ENCODE measurements at regions not wholly inside any gene's neighbourhood (a gene's known extent, or its start where the extent isn't known, plus 50 kb on each side); places are given as distances from the start of the nearest gene placed in this dataset.

DNA sequence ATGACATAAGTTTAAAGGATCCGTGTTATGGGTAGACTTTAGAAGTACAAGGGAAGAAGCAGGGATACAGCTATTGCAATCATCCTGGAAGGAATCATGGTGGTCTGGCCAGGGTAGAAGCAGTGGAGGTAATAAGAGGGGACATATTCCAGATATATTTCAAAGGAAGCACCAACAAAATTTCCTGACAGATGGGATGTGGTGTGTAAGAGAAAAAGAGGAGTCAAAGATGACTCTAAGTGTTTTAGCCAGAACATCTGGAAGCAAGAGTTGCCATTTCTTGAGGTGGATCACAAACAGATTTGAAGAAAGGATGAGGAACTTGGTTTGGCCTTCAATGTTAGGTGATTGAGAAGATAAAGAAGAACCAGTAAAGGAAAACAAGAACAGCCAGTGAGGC is 133.1 kb upstream of the CTAGE1 start:
- H3K27ac ChIP-seq: no peak overlapping the region; a peak in 1 of 6 replicates
- H3K4me2 ChIP-seq: no peak overlapping the region
- POLR2A ChIA-PET: no interaction called here
- H3K9me3 ChIP-seq: no peaks in the 10 kb centered on the region
- H3K4me1 ChIP-seq: peaks cover 9% of the 10 kb centered on the region; the same call in 2 of the 3 replicates
- CTCF ChIA-PET: no interaction called here
- DNase-seq (ENCODE audit: low read depth in 1 of 2, low spot score in 1 of 2): no peak
- no peak for ATAC-seq
- TF ChIP-seq HOXB13 (CRISPR knock-in tag; IDR thresholded peaks at IDR 0.05; ENCODE audit: low read depth): no peak
- no peak for TF ChIP-seq BHLHE40 (IDR thresholded peaks at IDR 0.05; ENCODE audit: low read depth, low read length)
- no peak for TF ChIP-seq CBX2 (IDR thresholded peaks at IDR 0.05; ENCODE audit: borderline replicate concordance, low read depth)
- TF ChIP-seq, protein P1, sequence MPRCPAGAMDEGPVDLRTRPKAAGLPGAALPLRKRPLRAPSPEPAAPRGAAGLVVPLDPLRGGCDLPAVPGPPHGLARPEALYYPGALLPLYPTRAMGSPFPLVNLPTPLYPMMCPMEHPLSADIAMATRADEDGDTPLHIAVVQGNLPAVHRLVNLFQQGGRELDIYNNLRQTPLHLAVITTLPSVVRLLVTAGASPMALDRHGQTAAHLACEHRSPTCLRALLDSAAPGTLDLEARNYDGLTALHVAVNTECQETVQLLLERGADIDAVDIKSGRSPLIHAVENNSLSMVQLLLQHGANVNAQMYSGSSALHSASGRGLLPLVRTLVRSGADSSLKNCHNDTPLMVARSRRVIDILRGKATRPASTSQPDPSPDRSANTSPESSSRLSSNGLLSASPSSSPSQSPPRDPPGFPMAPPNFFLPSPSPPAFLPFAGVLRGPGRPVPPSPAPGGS (IDR thresholded peaks at IDR 0.05): no peak
- WGBS (ENCODE audit: missing lambda C conversion rate): 89% methylated on average over 1 of the region's 1 CpG
- H3K4me3 ChIP-seq: no peak overlapping the region
- FAIRE-seq: no peak

DNA sequence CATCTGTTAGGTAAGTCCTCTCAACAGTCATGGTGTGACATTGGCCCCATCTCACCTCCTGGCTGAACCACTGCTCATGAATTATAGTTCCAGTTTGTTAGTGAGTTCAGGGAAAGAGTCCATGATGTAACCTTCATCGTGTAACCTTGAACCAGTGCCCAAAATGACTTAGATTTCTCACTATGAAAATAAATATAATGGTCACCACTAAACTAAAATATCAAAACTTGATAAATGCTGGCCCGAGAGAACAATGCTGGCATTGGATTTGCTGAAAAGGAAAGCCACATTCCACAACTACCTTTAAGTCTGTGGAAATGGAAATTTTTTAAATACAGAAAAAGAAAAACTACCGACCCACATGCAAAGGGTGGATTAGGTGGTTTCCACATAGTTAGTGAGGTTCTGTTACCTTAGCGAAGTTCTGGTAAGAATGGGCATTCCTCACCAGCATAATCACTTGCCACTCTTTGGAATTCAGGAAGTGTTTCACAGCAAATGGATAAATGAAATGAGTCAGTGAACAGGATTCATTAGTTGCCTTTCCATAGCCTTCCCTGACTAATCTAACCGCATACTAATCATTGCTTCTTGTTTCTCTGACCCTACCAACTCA is 133.9 kb upstream of the CTAGE1 start:
- POLR2A ChIA-PET: no interaction called here
- FAIRE-seq: no peak
- TF ChIP-seq SREBF2 (IDR thresholded peaks at IDR 0.05): no peak
- TF ChIP-seq FOSL2 (IDR thresholded peaks at IDR 0.05): no peak
- peak; percentile 58 for TF ChIP-seq FOSL2 (CRISPR knock-in tag; IDR thresholded peaks at IDR 0.05)
- WGBS (ENCODE audit: missing lambda C conversion rate): 28% methylated on average over 5 of the region's 5 CpGs
- peak in 1 of 2 experiments; percentile 30; a peak in 2 of 6 replicates for ATAC-seq
- peak; percentile 20 to 37 for DNase-seq (ENCODE audit: low read depth in 1 of 2, low spot score in 1 of 2)
- H3K4me3 ChIP-seq: no peak overlapping the region
- no peaks in the 10 kb centered on the region for H3K9me3 ChIP-seq
- peak overlapping the region in 1 of 2 experiments; percentile 40; a peak in 1 of 6 replicates for H3K27ac ChIP-seq
- CTCF ChIA-PET: no interaction called here
- H3K4me2 ChIP-seq: no peak overlapping the region
- H3K4me1 ChIP-seq: peaks cover 14% of the 10 kb centered on the region; the same call in 2 of the 3 replicates

DNA sequence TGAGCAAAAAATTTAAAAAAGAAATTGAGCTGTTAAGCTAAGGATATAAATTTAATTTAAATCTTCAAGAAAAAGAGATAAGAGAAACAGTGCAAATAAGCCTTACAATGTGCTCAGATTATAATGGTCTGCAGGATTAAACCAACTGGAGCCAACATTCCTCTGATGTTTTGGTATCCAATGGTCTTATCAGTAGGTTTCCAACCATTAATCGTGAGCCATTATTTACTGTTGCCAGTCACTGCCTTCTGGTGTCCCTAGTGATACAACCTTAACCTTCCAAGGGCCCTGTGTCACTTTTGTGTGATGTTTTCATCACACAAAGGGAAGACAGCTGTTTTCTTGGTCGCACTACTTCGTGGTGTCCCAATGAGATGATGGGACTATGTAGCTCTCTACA is 134.5 kb upstream of the CTAGE1 start:
- Histone ChIP-seq H3K4me1 (peaks cover 16% of the 10 kb centered on the region; the same call in 2 of the 3 replicates), H3K4me2 (no peak overlapping the region), H3K27ac (peak overlapping the region in 1 of 2 experiments; percentile 23; a peak in 1 of 6 replicates), H3K4me3 (no peak overlapping the region), H3K9me3 (no peaks in the 10 kb centered on the region)
- DNase-seq (ENCODE audit: low read depth in 1 of 2, low spot score in 1 of 2) (no peak), ATAC-seq (no peak), FAIRE-seq (no peak)
- 54% methylated on average over 3 of the region's 3 CpGs for WGBS (ENCODE audit: missing lambda C conversion rate)
- ChIA-PET CTCF (no interaction called here), POLR2A (no interaction called here)
- TF ChIP-seq MAZ (IDR thresholded peaks at IDR 0.05; ENCODE audit: borderline replicate concordance, low read depth, low read length) (no peak), CHD2 (IDR thresholded peaks at IDR 0.05; ENCODE audit: low read length, partially characterized antibody) (no peak), ESRRA (IDR thresholded peaks at IDR 0.05; ENCODE audit: borderline replicate concordance, low read length) (no peak), ZFP36 (IDR thresholded peaks at IDR 0.05; ENCODE audit: borderline replicate concordance, partially characterized antibody) (no peak), FOXS1 (CRISPR knock-in tag; IDR thresholded peaks at IDR 0.05) (no peak), EP300 (IDR thresholded peaks at IDR 0.05) (no peak), ZSCAN20 (CRISPR knock-in tag; IDR thresholded peaks at IDR 0.05) (no peak), MAFK (IDR thresholded peaks at IDR 0.05; ENCODE audit: partially characterized antibody) (no peak), RFX5 (IDR thresholded peaks at IDR 0.05) (no peak), POLR2A (IDR thresholded peaks at IDR 0.05; ENCODE audit: low read length) (no peak), HDAC2 (IDR thresholded peaks at IDR 0.05) (no peak), FOSL2 (IDR thresholded peaks at IDR 0.05) (no peak), FOSL2 (CRISPR knock-in tag; IDR thresholded peaks at IDR 0.05) (no peak), RNF2 (IDR thresholded peaks at IDR 0.05; ENCODE audit: borderline replicate concordance, low read depth) (no peak)
- TF ChIP-seq, protein P2, sequence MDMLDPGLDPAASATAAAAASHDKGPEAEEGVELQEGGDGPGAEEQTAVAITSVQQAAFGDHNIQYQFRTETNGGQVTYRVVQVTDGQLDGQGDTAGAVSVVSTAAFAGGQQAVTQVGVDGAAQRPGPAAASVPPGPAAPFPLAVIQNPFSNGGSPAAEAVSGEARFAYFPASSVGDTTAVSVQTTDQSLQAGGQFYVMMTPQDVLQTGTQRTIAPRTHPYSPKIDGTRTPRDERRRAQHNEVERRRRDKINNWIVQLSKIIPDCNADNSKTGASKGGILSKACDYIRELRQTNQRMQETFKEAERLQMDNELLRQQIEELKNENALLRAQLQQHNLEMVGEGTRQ (IDR thresholded peaks at IDR 0.05): no peak
- TF ChIP-seq, protein P3, sequence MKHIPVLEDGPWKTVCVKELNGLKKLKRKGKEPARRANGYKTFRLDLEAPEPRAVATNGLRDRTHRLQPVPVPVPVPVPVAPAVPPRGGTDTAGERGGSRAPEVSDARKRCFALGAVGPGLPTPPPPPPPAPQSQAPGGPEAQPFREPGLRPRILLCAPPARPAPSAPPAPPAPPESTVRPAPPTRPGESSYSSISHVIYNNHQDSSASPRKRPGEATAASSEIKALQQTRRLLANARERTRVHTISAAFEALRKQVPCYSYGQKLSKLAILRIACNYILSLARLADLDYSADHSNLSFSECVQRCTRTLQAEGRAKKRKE (CRISPR knock-in tag; IDR thresholded peaks at IDR 0.05; ENCODE audit: low read depth): no peak
- TF ChIP-seq, protein P4, sequence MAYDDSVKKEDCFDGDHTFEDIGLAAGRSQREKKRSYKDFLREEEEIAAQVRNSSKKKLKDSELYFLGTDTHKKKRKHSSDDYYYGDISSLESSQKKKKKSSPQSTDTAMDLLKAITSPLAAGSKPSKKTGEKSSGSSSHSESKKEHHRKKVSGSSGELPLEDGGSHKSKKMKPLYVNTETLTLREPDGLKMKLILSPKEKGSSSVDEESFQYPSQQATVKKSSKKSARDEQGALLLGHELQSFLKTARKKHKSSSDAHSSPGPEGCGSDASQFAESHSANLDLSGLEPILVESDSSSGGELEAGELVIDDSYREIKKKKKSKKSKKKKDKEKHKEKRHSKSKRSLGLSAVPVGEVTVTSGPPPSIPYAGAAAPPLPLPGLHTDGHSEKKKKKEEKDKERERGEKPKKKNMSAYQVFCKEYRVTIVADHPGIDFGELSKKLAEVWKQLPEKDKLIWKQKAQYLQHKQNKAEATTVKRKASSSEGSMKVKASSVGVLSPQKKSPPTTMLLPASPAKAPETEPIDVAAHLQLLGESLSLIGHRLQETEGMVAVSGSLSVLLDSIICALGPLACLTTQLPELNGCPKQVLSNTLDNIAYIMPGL (CRISPR knock-in tag; IDR thresholded peaks at IDR 0.05; ENCODE audit: borderline replicate concordance): no peak
- TF ChIP-seq, protein P5, sequence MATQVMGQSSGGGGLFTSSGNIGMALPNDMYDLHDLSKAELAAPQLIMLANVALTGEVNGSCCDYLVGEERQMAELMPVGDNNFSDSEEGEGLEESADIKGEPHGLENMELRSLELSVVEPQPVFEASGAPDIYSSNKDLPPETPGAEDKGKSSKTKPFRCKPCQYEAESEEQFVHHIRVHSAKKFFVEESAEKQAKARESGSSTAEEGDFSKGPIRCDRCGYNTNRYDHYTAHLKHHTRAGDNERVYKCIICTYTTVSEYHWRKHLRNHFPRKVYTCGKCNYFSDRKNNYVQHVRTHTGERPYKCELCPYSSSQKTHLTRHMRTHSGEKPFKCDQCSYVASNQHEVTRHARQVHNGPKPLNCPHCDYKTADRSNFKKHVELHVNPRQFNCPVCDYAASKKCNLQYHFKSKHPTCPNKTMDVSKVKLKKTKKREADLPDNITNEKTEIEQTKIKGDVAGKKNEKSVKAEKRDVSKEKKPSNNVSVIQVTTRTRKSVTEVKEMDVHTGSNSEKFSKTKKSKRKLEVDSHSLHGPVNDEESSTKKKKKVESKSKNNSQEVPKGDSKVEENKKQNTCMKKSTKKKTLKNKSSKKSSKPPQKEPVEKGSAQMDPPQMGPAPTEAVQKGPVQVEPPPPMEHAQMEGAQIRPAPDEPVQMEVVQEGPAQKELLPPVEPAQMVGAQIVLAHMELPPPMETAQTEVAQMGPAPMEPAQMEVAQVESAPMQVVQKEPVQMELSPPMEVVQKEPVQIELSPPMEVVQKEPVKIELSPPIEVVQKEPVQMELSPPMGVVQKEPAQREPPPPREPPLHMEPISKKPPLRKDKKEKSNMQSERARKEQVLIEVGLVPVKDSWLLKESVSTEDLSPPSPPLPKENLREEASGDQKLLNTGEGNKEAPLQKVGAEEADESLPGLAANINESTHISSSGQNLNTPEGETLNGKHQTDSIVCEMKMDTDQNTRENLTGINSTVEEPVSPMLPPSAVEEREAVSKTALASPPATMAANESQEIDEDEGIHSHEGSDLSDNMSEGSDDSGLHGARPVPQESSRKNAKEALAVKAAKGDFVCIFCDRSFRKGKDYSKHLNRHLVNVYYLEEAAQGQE (IDR thresholded peaks at IDR 0.05): no peak
- TF ChIP-seq, protein P6, sequence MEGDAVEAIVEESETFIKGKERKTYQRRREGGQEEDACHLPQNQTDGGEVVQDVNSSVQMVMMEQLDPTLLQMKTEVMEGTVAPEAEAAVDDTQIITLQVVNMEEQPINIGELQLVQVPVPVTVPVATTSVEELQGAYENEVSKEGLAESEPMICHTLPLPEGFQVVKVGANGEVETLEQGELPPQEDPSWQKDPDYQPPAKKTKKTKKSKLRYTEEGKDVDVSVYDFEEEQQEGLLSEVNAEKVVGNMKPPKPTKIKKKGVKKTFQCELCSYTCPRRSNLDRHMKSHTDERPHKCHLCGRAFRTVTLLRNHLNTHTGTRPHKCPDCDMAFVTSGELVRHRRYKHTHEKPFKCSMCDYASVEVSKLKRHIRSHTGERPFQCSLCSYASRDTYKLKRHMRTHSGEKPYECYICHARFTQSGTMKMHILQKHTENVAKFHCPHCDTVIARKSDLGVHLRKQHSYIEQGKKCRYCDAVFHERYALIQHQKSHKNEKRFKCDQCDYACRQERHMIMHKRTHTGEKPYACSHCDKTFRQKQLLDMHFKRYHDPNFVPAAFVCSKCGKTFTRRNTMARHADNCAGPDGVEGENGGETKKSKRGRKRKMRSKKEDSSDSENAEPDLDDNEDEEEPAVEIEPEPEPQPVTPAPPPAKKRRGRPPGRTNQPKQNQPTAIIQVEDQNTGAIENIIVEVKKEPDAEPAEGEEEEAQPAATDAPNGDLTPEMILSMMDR (IDR thresholded peaks at IDR 0.05): no peak
